ENCODE measurements at regions not wholly inside any gene's neighbourhood (a gene's known extent, or its start where the extent isn't known, plus 50 kb on each side); places are given as distances from the start of the nearest gene placed in this dataset.

- H3K4me1 ChIP-seq (ENCODE audit: control insufficient read depth in 5 of 5, insufficient read depth in 5 of 5, low read length in 5 of 5), result no peaks in the 10 kb centered on the region
- H3K9ac ChIP-seq (ENCODE audit: insufficient read depth in 1 of 2, low read length in 2 of 2), result no peak overlapping the region
- peaks cover 0 to 4% (median 0%) of the 10 kb centered on the region in 4 donors for H3K9me3 ChIP-seq (ENCODE audit: control insufficient read depth in 4 of 4, insufficient read depth in 3 of 4, low read length in 3 of 4)
- 82 to 87% methylated on average over 5 of the region's 5 CpGs for WGBS, 2 donors
- H3K4me3 ChIP-seq, result no peak overlapping the region
- ATAC-seq (ENCODE audit: insufficient read depth, low FRiP score), result no peak
- DNase-seq, result no peak
- no peak overlapping the region for H3K27ac ChIP-seq (ENCODE audit: low read depth in 1 of 2, low read length in 1 of 2)
- H3K36me3 ChIP-seq (ENCODE audit: control insufficient read depth in 4 of 4, insufficient read depth in 4 of 4, low read length in 4 of 4), result no peaks in the 10 kb centered on the region
- H3K27me3 ChIP-seq (ENCODE audit: control insufficient read depth in 3 of 3, insufficient read depth in 3 of 3, low read length in 2 of 3), result no peaks in the 10 kb centered on the region
- no peak for TF ChIP-seq CTCF (IDR thresholded peaks at IDR 0.05; ENCODE audit: control extremely low read depth, extremely low read depth)
These were observed 449.9 kb downstream of the LRATD1 start for GRCh38 chr2:15082105-15083058.

- Histone ChIP-seq H3K4me3 (no peak overlapping the region), H3K4me1 (ENCODE audit: control insufficient read depth in 5 of 5, insufficient read depth in 5 of 5, low read length in 5 of 5) (no peaks in the 10 kb centered on the region), H3K9me3 (ENCODE audit: control insufficient read depth in 4 of 4, insufficient read depth in 3 of 4, low read length in 3 of 4) (peaks cover 0 to under 1% (median 0%) of the 10 kb centered on the region in 4 donors), H3K27ac (ENCODE audit: low read depth in 1 of 2, low read length in 1 of 2) (no peak overlapping the region), H3K27me3 (ENCODE audit: control insufficient read depth in 3 of 3, insufficient read depth in 3 of 3, low read length in 2 of 3) (no peaks in the 10 kb centered on the region), H3K36me3 (ENCODE audit: control insufficient read depth in 4 of 4, insufficient read depth in 4 of 4, low read length in 4 of 4) (no peaks in the 10 kb centered on the region), H3K9ac (ENCODE audit: insufficient read depth in 1 of 2, low read length in 2 of 2) (no peak overlapping the region)
- no peak for TF ChIP-seq CTCF (IDR thresholded peaks at IDR 0.05; ENCODE audit: control extremely low read depth, extremely low read depth)
- DNase-seq (no peak), ATAC-seq (ENCODE audit: insufficient read depth, low FRiP score) (no peak)
- WGBS, 2 donors, result 86 to 92% methylated on average over 33 of the region's 33 CpGs
These were observed 452.4 kb downstream of the LRATD1 start for GRCh38 chr2:15084826-15085489.

- 89 to 96% methylated on average over 1 of the region's 1 CpG for WGBS, 2 donors
- no peak for ATAC-seq (ENCODE audit: insufficient read depth, low FRiP score)
- no peaks in the 10 kb centered on the region for H3K27me3 ChIP-seq (ENCODE audit: control insufficient read depth in 3 of 3, insufficient read depth in 3 of 3, low read length in 2 of 3)
- H3K9me3 ChIP-seq (ENCODE audit: control insufficient read depth in 4 of 4, insufficient read depth in 3 of 4, low read length in 3 of 4), result peaks cover 0 to 2% (median 0%) of the 10 kb centered on the region in 4 donors
- DNase-seq, result no peak
- no peak overlapping the region for H3K27ac ChIP-seq (ENCODE audit: low read depth in 1 of 2, low read length in 1 of 2)
- no peak for TF ChIP-seq CTCF (IDR thresholded peaks at IDR 0.05; ENCODE audit: control extremely low read depth, extremely low read depth)
- H3K36me3 ChIP-seq (ENCODE audit: control insufficient read depth in 4 of 4, insufficient read depth in 4 of 4, low read length in 4 of 4), result no peaks in the 10 kb centered on the region
- H3K4me3 ChIP-seq, result no peak overlapping the region
- no peak overlapping the region for H3K9ac ChIP-seq (ENCODE audit: insufficient read depth in 1 of 2, low read length in 2 of 2)
- no peaks in the 10 kb centered on the region for H3K4me1 ChIP-seq (ENCODE audit: control insufficient read depth in 5 of 5, insufficient read depth in 5 of 5, low read length in 5 of 5)
These were observed 459.7 kb downstream of the LRATD1 start for GRCh38 chr2:15092181-15092580.

Measured in lung (tissue), 11 donors.